ENCODE measurements at regions not wholly inside any gene's neighbourhood (a gene's known extent, or its start where the extent isn't known, plus 50 kb on each side); places are given as distances from the start of the nearest gene placed in this dataset.

DNA sequence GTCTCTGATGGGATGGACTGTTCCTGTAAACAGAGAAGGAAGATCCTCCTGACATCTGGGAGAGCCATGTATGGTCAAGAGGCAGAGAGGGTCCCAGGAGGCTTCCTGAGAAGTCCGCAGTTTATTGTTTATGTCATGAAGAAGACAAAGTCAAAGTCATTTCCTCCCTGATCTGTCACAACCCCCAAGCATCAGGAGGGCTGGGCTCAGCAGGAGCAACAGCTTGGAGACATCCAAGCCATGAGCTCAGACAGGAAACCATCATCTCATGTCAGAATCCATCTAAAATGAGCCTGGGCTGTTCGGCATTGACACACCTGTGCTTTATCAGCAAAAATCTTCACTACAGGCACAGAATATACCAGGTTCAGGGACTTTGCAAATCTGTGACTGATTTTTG, 325.0 kb upstream of the MSX2 start:
- DNase-seq (ENCODE audit: low spot score) = no peak
- H3K9ac ChIP-seq (ENCODE audit: low read depth in 1 of 2, low read length in 2 of 2) = no peak overlapping the region
- whole genome bisulfite sequencing = 32% methylated on average over 2 of the region's 2 CpGs

DNA sequence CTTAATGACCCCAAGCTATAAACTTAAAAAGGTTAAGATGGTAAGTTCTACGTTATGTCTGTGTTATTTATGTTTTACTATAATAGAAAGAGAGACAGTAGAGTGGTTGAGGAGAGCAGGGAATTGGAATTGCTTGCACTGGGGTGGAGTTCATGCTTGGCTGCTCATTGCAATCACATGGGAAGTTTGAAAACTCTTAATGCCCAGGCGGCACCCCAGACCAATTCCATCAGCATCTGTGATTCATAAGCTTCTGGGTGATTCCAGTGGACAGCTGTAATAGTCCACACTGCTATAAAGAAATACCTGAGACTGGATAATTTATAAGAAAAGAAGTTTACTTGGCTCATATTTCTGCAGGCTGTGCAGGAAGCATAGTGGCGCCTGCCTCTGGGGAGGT, 323.9 kb upstream of the MSX2 start:
- Histone ChIP-seq H3K9me3 (ENCODE audit: control insufficient read depth in 4 of 4, low read length in 3 of 4) (no peaks in the 10 kb centered on the region), H3K4me1 (ENCODE audit: control insufficient read depth in 4 of 4, insufficient read depth in 4 of 4, low read length in 3 of 4) (no peaks in the 10 kb centered on the region), H3K36me3 (ENCODE audit: control insufficient read depth in 4 of 4, insufficient read depth in 3 of 4, low read depth in 1 of 4, low read length in 3 of 4) (no peaks in the 10 kb centered on the region), H3K9ac (ENCODE audit: low read depth in 1 of 2, low read length in 2 of 2) (no peak overlapping the region), H3K27me3 (ENCODE audit: control insufficient read depth in 4 of 4, insufficient read depth in 4 of 4, low read length in 3 of 4) (peaks cover 0 to 6% (median 0%) of the 10 kb centered on the region in 4 donors), H3K27ac (ENCODE audit: low read depth in 1 of 2, low read length in 2 of 2) (no peak overlapping the region), H3K4me3 (ENCODE audit: low read depth in 1 of 3, low read length in 3 of 3) (no peak overlapping the region)
- no peak for DNase-seq (ENCODE audit: low spot score)
- WGBS = 36% methylated on average over 3 of the region's 3 CpGs
- TF ChIP-seq, protein P1, sequence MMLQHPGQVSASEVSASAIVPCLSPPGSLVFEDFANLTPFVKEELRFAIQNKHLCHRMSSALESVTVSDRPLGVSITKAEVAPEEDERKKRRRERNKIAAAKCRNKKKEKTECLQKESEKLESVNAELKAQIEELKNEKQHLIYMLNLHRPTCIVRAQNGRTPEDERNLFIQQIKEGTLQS (IDR thresholded peaks at IDR 0.05) = no peak
- no peak for TF ChIP-seq RAD21 (IDR thresholded peaks at IDR 0.05)
- TF ChIP-seq TAF1 (conservative IDR thresholded peaks at IDR 0.05) = no peak
- no peak for TF ChIP-seq RXRA (IDR thresholded peaks at IDR 0.05)
- no peak for TF ChIP-seq FOXA1 (IDR thresholded peaks at IDR 0.05)
- TF ChIP-seq SP1 (IDR thresholded peaks at IDR 0.05) = no peak
- TF ChIP-seq, protein P2, sequence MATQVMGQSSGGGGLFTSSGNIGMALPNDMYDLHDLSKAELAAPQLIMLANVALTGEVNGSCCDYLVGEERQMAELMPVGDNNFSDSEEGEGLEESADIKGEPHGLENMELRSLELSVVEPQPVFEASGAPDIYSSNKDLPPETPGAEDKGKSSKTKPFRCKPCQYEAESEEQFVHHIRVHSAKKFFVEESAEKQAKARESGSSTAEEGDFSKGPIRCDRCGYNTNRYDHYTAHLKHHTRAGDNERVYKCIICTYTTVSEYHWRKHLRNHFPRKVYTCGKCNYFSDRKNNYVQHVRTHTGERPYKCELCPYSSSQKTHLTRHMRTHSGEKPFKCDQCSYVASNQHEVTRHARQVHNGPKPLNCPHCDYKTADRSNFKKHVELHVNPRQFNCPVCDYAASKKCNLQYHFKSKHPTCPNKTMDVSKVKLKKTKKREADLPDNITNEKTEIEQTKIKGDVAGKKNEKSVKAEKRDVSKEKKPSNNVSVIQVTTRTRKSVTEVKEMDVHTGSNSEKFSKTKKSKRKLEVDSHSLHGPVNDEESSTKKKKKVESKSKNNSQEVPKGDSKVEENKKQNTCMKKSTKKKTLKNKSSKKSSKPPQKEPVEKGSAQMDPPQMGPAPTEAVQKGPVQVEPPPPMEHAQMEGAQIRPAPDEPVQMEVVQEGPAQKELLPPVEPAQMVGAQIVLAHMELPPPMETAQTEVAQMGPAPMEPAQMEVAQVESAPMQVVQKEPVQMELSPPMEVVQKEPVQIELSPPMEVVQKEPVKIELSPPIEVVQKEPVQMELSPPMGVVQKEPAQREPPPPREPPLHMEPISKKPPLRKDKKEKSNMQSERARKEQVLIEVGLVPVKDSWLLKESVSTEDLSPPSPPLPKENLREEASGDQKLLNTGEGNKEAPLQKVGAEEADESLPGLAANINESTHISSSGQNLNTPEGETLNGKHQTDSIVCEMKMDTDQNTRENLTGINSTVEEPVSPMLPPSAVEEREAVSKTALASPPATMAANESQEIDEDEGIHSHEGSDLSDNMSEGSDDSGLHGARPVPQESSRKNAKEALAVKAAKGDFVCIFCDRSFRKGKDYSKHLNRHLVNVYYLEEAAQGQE (IDR thresholded peaks at IDR 0.05) = no peak
- TF ChIP-seq EGR1 (IDR thresholded peaks at IDR 0.05; ENCODE audit: low read depth in 2 of 2) = no peak
- TF ChIP-seq, protein P3, sequence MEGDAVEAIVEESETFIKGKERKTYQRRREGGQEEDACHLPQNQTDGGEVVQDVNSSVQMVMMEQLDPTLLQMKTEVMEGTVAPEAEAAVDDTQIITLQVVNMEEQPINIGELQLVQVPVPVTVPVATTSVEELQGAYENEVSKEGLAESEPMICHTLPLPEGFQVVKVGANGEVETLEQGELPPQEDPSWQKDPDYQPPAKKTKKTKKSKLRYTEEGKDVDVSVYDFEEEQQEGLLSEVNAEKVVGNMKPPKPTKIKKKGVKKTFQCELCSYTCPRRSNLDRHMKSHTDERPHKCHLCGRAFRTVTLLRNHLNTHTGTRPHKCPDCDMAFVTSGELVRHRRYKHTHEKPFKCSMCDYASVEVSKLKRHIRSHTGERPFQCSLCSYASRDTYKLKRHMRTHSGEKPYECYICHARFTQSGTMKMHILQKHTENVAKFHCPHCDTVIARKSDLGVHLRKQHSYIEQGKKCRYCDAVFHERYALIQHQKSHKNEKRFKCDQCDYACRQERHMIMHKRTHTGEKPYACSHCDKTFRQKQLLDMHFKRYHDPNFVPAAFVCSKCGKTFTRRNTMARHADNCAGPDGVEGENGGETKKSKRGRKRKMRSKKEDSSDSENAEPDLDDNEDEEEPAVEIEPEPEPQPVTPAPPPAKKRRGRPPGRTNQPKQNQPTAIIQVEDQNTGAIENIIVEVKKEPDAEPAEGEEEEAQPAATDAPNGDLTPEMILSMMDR (IDR thresholded peaks at IDR 0.05; ENCODE audit: low read depth, low read length, missing input control) = no peak

More for the DNA sequence above, 325.0 kb upstream of the MSX2 start:
- peaks cover 0 to 6% (median 2%) of the 10 kb centered on the region in 4 donors for H3K27me3 ChIP-seq (ENCODE audit: control insufficient read depth in 4 of 4, insufficient read depth in 4 of 4, low read length in 3 of 4)
- no peak overlapping the region for H3K27ac ChIP-seq (ENCODE audit: low read depth in 1 of 2, low read length in 2 of 2)
- no peaks in the 10 kb centered on the region for H3K9me3 ChIP-seq (ENCODE audit: control insufficient read depth in 4 of 4, low read length in 3 of 4)
- no peaks in the 10 kb centered on the region for H3K36me3 ChIP-seq (ENCODE audit: control insufficient read depth in 4 of 4, insufficient read depth in 3 of 4, low read depth in 1 of 4, low read length in 3 of 4)
- TF ChIP-seq HNF4G (IDR thresholded peaks at IDR 0.05) = no peak
- TF ChIP-seq, protein P3 (IDR thresholded peaks at IDR 0.05; ENCODE audit: low read depth, low read length, missing input control) = no peak
- TF ChIP-seq FOXA2 (IDR thresholded peaks at IDR 0.05) = no peak
- no peak for TF ChIP-seq RXRA (IDR thresholded peaks at IDR 0.05)
- TF ChIP-seq JUND (IDR thresholded peaks at IDR 0.05) = no peak
- TF ChIP-seq GABPA (IDR thresholded peaks at IDR 0.05 in 1 of 2, conservative IDR thresholded peaks at IDR 0.05 in 1 of 2) = no peak
- TF ChIP-seq, protein P1 (IDR thresholded peaks at IDR 0.05) = no peak
- TF ChIP-seq FOXA1 (IDR thresholded peaks at IDR 0.05) = no peak
- no peak for TF ChIP-seq TAF1 (conservative IDR thresholded peaks at IDR 0.05)
- TF ChIP-seq EGR1 (IDR thresholded peaks at IDR 0.05; ENCODE audit: low read depth in 2 of 2) = no peak
- TF ChIP-seq, protein P4, sequence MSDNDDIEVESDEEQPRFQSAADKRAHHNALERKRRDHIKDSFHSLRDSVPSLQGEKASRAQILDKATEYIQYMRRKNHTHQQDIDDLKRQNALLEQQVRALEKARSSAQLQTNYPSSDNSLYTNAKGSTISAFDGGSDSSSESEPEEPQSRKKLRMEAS (IDR thresholded peaks at IDR 0.05) = no peak
- TF ChIP-seq SP1 (IDR thresholded peaks at IDR 0.05) = no peak
- TF ChIP-seq RAD21 (IDR thresholded peaks at IDR 0.05) = no peak
- TF ChIP-seq YY1 (IDR thresholded peaks at IDR 0.05) = no peak
- TF ChIP-seq NR2F2 (IDR thresholded peaks at IDR 0.05) = no peak
- H3K4me3 ChIP-seq (ENCODE audit: low read depth in 1 of 3, low read length in 3 of 3) = no peak overlapping the region
- no peaks in the 10 kb centered on the region for H3K4me1 ChIP-seq (ENCODE audit: control insufficient read depth in 4 of 4, insufficient read depth in 4 of 4, low read length in 3 of 4)
